SK-N-SH treated with all-trans-retinoic acid at 6 μM for 48 hours (cell line): ENCODE measurements at regions not wholly inside any gene's neighbourhood (a gene's known extent, or its start where the extent isn't known, plus 50 kb on each side); places are given as distances from the start of the nearest gene placed in this dataset.

ENCODE experiments used
- TSHZ2 ChIP-seq: fragments of 250-450 bp; sonication (Bioruptor Pico); IDR thresholded peaks from 2 replicates; pipeline ENCODE4 v1.5.0; 2020; ENCODE audit warnings: mild to moderate bottlenecking, moderate library complexity
- ZFP3 ChIP-seq: fragments of 250-450 bp; sonication (Bioruptor Pico); IDR thresholded peaks from 2 replicates; pipeline ENCODE4 v1.5.0; 2020; ENCODE audit warnings: mild to moderate bottlenecking, moderate library complexity
- ZFP30 ChIP-seq: fragments of 450-650 bp; formaldehyde crosslinking; IDR thresholded peaks from 2 replicates; pipeline ENCODE4 v1.5.0; 2022; ENCODE audit warnings: mild to moderate bottlenecking, moderate library complexity
- ZNF8 ChIP-seq: fragments of 450-650 bp; formaldehyde crosslinking; IDR thresholded peaks from 2 replicates; pipeline ENCODE4 v1.5.0; 2020; ENCODE audit warnings: mild to moderate bottlenecking, moderate library complexity

GRCh38 chr1:181351740-181352139 is 131.6 kb upstream of the CACNA1E start:
- TF ChIP-seq ZFP3 (CRISPR knock-in tag) (no peak), TSHZ2 (no peak), ZFP30 (CRISPR knock-in tag) (no peak), ZNF8 (CRISPR knock-in tag) (no peak)
